ENCODE measurements at regions not wholly inside any gene's neighbourhood (a gene's known extent, or its start where the extent isn't known, plus 50 kb on each side); places are given as distances from the start of the nearest gene placed in this dataset.

DNA sequence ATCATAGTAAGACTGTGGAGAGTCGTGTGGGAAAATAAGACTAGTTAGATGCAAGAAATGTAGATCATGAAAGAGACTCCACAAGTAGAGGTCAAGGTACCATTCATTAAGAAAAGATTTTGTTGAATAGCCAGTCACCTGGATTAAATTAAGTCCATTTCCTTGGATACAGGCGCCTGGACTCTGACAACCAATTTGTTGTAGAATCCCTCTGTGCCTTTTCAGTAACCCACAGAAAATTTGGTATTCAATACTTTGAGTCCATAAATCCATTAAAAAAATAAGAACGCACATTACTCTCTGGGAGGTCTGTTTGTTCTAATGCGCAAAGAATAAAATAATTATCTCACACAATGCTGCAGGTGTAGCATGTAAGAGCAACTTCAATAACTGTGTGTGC lies 469.4 kb downstream of the KLF12 start:
- TF ChIP-seq, protein P1, sequence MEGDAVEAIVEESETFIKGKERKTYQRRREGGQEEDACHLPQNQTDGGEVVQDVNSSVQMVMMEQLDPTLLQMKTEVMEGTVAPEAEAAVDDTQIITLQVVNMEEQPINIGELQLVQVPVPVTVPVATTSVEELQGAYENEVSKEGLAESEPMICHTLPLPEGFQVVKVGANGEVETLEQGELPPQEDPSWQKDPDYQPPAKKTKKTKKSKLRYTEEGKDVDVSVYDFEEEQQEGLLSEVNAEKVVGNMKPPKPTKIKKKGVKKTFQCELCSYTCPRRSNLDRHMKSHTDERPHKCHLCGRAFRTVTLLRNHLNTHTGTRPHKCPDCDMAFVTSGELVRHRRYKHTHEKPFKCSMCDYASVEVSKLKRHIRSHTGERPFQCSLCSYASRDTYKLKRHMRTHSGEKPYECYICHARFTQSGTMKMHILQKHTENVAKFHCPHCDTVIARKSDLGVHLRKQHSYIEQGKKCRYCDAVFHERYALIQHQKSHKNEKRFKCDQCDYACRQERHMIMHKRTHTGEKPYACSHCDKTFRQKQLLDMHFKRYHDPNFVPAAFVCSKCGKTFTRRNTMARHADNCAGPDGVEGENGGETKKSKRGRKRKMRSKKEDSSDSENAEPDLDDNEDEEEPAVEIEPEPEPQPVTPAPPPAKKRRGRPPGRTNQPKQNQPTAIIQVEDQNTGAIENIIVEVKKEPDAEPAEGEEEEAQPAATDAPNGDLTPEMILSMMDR (IDR thresholded peaks at IDR 0.05): no peak
- TF ChIP-seq POLR2A (IDR thresholded peaks at IDR 0.05): no peak

Data from body of pancreas (tissue), 4 donors.